BLaER1 treated with 17β-estradiol and CSF1 and Interleukin-3, amounts not matched to agents 10 nM and 100 nM (cell line): ENCODE measurements at regions not wholly inside any gene's neighbourhood (a gene's known extent, or its start where the extent isn't known, plus 50 kb on each side); places are given as distances from the start of the nearest gene placed in this dataset.

ENCODE experiments used
- H3K27ac ChIP-seq, 11 experiments: shearing (Covaris generic); formaldehyde crosslinking; 2 replicates each; pipeline ENCODE4 v1.8.1; 2022
- H3K27me3 ChIP-seq, 11 experiments: shearing (Covaris generic); formaldehyde crosslinking; 2 replicates each; pipeline ENCODE4 v1.8.1; 2022
- H3K36me3 ChIP-seq, 11 experiments: shearing (Covaris generic); formaldehyde crosslinking; 2 replicates each; pipeline ENCODE4 v1.8.1; 2022
- H3K4me1 ChIP-seq, 10 experiments: shearing (Covaris generic); formaldehyde crosslinking; 2 replicates each; pipeline ENCODE4 v1.8.1; 2022
- H3K4me2 ChIP-seq, 11 experiments: shearing (Covaris generic); formaldehyde crosslinking; 2 replicates each; pipeline ENCODE4 v1.8.1; 2022
- H3K4me3 ChIP-seq, 10 experiments: shearing (Covaris generic); formaldehyde crosslinking; 2 replicates each; pipeline ENCODE4 v1.8.1; 2022
- H3K9ac ChIP-seq, 11 experiments: shearing (Covaris generic); formaldehyde crosslinking; 2 replicates each; pipeline ENCODE4 v1.8.1; 2022
- H3K9me3 ChIP-seq, 11 experiments: shearing (Covaris generic); formaldehyde crosslinking; replicated peaks in 1 of 11; 2 replicates each; pipeline ENCODE4 v1.8.1; 2022
- H4K20me1 ChIP-seq, 11 experiments: shearing (Covaris generic); formaldehyde crosslinking; 2 replicates each; pipeline ENCODE4 v1.8.1; 2022
- Cebpa-rat ChIP-seq, 11 experiments: shearing (Covaris generic); IDR thresholded peaks; 2 replicates each; pipeline ENCODE4 v1.8.1; 2022

DNA sequence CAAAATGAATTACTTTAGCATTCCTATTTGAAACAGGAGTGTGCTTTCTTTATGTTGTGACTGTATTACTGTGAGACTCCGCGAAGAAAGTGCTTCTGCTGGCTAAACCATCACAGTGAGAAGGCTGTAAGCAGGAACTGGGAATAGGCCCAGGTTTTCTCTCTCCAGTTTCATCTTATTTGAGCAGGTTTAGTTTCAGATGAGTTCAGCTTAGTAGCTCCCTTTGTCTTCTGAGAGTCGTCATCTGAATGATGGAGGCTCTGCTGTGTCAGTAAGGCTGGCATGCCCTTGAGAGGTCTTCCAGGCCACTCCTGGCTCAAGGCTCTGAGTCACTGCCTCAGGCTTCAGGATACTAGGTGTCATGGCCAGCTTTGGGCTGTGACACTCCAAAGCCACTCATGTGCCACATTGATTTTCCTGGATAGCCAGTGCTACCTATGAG is 205.6 kb upstream of the RGS6 start:
- no peaks in the 10 kb centered on the region for H3K27me3 ChIP-seq
- peak overlapping the region in 2 of 11 experiments; percentile 10 to 45; a peak in 2 of 22 replicates for H3K4me2 ChIP-seq
- H3K9me3 ChIP-seq: no peaks in the 10 kb centered on the region
- no peak for TF ChIP-seq Cebpa-rat (IDR thresholded peaks at IDR 0.05)
- H3K36me3 ChIP-seq: peaks cover 29 to 100% (median 74%) of the 10 kb centered on the region in 11 experiments
- no peak overlapping the region for H3K9ac ChIP-seq
- peaks cover 0 to 69% (median 0%) of the 10 kb centered on the region in 11 experiments; a peak in 3 of 22 replicates for H4K20me1 ChIP-seq
- H3K4me1 ChIP-seq: peaks cover 0 to 19% (median 13%) of the 10 kb centered on the region in 10 experiments; a peak in 11 of 20 replicates
- H3K4me3 ChIP-seq: no peak overlapping the region
- peak overlapping the region in 1 of 11 experiments; percentile 2; a peak in 1 of 22 replicates for H3K27ac ChIP-seq

GRCh38 chr14:71728386-71728785 is 203.8 kb upstream of the RGS6 start:
- TF ChIP-seq Cebpa-rat (IDR thresholded peaks at IDR 0.05): no peak
- Histone ChIP-seq H3K9me3 (no peaks in the 10 kb centered on the region), H3K27ac (no peak overlapping the region), H3K27me3 (no peaks in the 10 kb centered on the region), H3K4me1 (peaks cover 0 to 19% (median 13%) of the 10 kb centered on the region in 10 experiments; a peak in 11 of 20 replicates), H3K9ac (no peak overlapping the region), H3K36me3 (peaks cover 33 to 100% (median 86%) of the 10 kb centered on the region in 11 experiments), H4K20me1 (peaks cover 0 to 62% (median 0%) of the 10 kb centered on the region in 11 experiments; a peak in 3 of 22 replicates), H3K4me2 (no peak overlapping the region), H3K4me3 (no peak overlapping the region)

GRCh38 chr14:71729596-71729995 is 202.6 kb upstream of the RGS6 start:
- no peak overlapping the region for H3K4me2 ChIP-seq
- H3K9me3 ChIP-seq: no peaks in the 10 kb centered on the region
- no peak overlapping the region for H3K27ac ChIP-seq
- H3K36me3 ChIP-seq: peaks cover 42 to 100% (median 86%) of the 10 kb centered on the region in 11 experiments
- no peak overlapping the region for H3K4me3 ChIP-seq
- no peak overlapping the region for H3K9ac ChIP-seq
- no peaks in the 10 kb centered on the region for H3K27me3 ChIP-seq
- no peak for TF ChIP-seq Cebpa-rat (IDR thresholded peaks at IDR 0.05)
- peaks cover 0 to 19% (median 13%) of the 10 kb centered on the region in 10 experiments; a peak in 11 of 20 replicates for H3K4me1 ChIP-seq
- H4K20me1 ChIP-seq: peaks cover 0 to 59% (median 0%) of the 10 kb centered on the region in 11 experiments; a peak in 3 of 22 replicates

DNA sequence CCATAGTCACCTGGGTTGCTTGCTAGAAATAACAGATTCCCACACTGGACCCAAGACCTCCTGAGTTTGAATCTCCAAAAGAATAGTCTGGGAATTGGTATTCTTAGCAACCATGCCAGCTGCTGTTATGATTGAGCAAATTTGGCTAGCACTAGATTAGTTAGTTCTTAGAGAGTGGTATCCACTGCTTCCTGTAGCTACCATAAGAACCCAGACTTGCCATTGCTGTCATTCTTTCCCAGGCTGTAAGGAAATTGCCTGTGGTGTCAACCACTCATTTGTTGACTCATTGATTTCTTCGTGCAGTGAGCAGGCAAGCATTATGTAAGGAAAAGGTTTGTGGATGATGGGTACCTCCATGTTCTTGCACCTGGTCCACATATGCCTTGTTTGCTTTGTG is 201.8 kb upstream of the RGS6 start:
- Histone ChIP-seq H3K36me3 (peaks cover 43 to 100% (median 86%) of the 10 kb centered on the region in 11 experiments), H4K20me1 (peaks cover 0 to 50% (median 0%) of the 10 kb centered on the region in 11 experiments; a peak in 3 of 22 replicates), H3K4me1 (peaks cover 0 to 14% (median 8%) of the 10 kb centered on the region in 10 experiments; a peak in 11 of 20 replicates), H3K9ac (no peak overlapping the region), H3K4me2 (no peak overlapping the region), H3K9me3 (no peaks in the 10 kb centered on the region), H3K27ac (no peak overlapping the region), H3K4me3 (no peak overlapping the region), H3K27me3 (no peaks in the 10 kb centered on the region)
- TF ChIP-seq Cebpa-rat (IDR thresholded peaks at IDR 0.05): no peak

DNA sequence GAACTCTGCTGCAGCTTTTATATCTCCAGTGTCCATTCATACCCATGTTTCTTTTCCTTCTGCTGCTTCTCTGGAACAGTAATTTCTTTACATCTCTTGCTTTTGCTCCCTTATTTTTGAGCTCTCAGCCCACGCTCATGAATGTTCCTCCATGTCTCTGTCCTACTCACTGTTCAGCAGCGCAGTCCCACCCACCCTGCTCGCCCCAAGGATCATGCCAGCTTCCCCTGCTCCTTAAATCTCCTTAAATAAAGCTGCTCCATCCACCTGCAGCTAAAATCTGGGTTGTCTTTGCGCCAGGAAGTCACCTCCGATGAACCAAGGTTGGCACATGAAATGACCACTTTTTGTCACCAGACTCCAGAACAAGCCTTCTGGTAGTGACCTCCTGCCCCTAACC is 201.1 kb upstream of the RGS6 start:
- no peak overlapping the region for H3K4me2 ChIP-seq
- H3K9ac ChIP-seq: no peak overlapping the region
- peaks cover 0 to 44% (median 0%) of the 10 kb centered on the region in 11 experiments; a peak in 3 of 22 replicates for H4K20me1 ChIP-seq
- TF ChIP-seq Cebpa-rat (IDR thresholded peaks at IDR 0.05): no peak
- no peaks in the 10 kb centered on the region for H3K9me3 ChIP-seq
- H3K4me3 ChIP-seq: no peak overlapping the region
- no peaks in the 10 kb centered on the region for H3K27me3 ChIP-seq
- H3K36me3 ChIP-seq: peaks cover 47 to 100% (median 87%) of the 10 kb centered on the region in 11 experiments
- peaks cover 0 to 7% (median 3%) of the 10 kb centered on the region in 10 experiments; a peak in 9 of 20 replicates for H3K4me1 ChIP-seq
- no peak overlapping the region for H3K27ac ChIP-seq

GRCh38 chr14:71733210-71733883 is 198.9 kb upstream of the RGS6 start:
- H4K20me1 ChIP-seq: peaks cover 0 to 23% (median 0%) of the 10 kb centered on the region in 11 experiments; a peak in 3 of 22 replicates
- H3K4me2 ChIP-seq: no peak overlapping the region
- no peak overlapping the region for H3K4me3 ChIP-seq
- H3K9ac ChIP-seq: no peak overlapping the region
- H3K36me3 ChIP-seq: peaks cover 69 to 100% (median 95%) of the 10 kb centered on the region in 11 experiments
- no peaks in the 10 kb centered on the region for H3K27me3 ChIP-seq
- TF ChIP-seq Cebpa-rat (IDR thresholded peaks at IDR 0.05): no peak
- H3K27ac ChIP-seq: no peak overlapping the region
- H3K9me3 ChIP-seq: no peaks in the 10 kb centered on the region
- no peaks in the 10 kb centered on the region for H3K4me1 ChIP-seq

DNA sequence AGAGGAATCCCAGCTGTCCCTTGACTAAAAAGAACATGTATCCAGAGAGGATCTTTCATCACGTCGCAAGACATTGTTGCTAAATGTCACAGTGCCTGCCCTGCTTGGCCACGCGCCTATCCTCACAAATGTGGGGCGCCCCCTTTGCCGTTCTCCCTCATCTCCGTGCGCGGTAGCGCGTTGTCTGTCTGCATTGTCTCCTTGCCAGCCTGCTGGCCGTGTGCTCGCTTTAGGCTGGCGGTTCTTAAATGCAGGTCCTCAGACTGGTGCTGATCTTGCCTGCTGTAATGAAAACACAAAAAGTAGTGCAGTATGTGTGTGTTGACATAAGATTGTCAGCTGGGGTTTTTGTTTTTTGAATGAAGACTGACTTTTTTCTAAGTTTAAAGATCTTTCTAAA is 198.2 kb upstream of the RGS6 start:
- H3K36me3 ChIP-seq: peaks cover 73 to 100% (median 99%) of the 10 kb centered on the region in 11 experiments
- H3K4me1 ChIP-seq: no peaks in the 10 kb centered on the region
- no peak overlapping the region for H3K9ac ChIP-seq
- no peak for TF ChIP-seq Cebpa-rat (IDR thresholded peaks at IDR 0.05)
- no peak overlapping the region for H3K27ac ChIP-seq
- H3K4me3 ChIP-seq: no peak overlapping the region
- H4K20me1 ChIP-seq: peaks cover 0 to 23% (median 0%) of the 10 kb centered on the region in 11 experiments; a peak in 3 of 22 replicates
- no peaks in the 10 kb centered on the region for H3K9me3 ChIP-seq
- no peak overlapping the region for H3K4me2 ChIP-seq
- H3K27me3 ChIP-seq: no peaks in the 10 kb centered on the region

GRCh38 chr14:71734885-71735284 is 197.3 kb upstream of the RGS6 start:
- H3K4me1 ChIP-seq: no peaks in the 10 kb centered on the region
- H4K20me1 ChIP-seq: peaks cover 0 to 23% (median 0%) of the 10 kb centered on the region in 11 experiments; a peak in 3 of 22 replicates
- no peak overlapping the region for H3K27ac ChIP-seq
- no peak overlapping the region for H3K4me3 ChIP-seq
- H3K9ac ChIP-seq: no peak overlapping the region
- no peak overlapping the region for H3K4me2 ChIP-seq
- TF ChIP-seq Cebpa-rat (IDR thresholded peaks at IDR 0.05): no peak
- peaks cover 71 to 100% (median 94%) of the 10 kb centered on the region in 11 experiments for H3K36me3 ChIP-seq
- no peaks in the 10 kb centered on the region for H3K9me3 ChIP-seq
- H3K27me3 ChIP-seq: no peaks in the 10 kb centered on the region

DNA sequence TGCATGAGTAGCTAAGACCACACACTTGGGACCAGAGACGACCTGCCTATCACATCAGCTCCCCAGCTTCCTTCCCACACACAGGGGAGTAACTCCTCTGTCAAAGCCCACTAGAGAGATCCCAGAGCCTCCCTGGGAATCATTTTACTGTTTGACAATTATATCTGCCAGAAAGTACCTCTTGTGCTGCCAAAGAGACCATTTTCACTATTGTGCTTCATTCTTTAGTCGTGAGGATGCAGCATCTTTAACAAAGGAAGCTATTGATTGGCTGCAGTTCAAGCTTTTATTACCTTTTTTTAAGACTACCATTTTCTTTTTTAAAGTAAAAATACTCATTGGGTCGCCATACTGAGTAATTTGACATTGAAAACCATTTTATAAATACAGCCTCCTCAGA is 194.5 kb upstream of the RGS6 start:
- Histone ChIP-seq H3K4me3 (no peak overlapping the region), H3K4me2 (no peak overlapping the region), H4K20me1 (peaks cover 0 to 5% (median 0%) of the 10 kb centered on the region in 11 experiments; a peak in 2 of 22 replicates), H3K4me1 (no peaks in the 10 kb centered on the region), H3K27me3 (no peaks in the 10 kb centered on the region), H3K9me3 (no peaks in the 10 kb centered on the region), H3K36me3 (peaks cover 46 to 81% (median 66%) of the 10 kb centered on the region in 11 experiments), H3K9ac (no peak overlapping the region), H3K27ac (no peak overlapping the region)
- no peak for TF ChIP-seq Cebpa-rat (IDR thresholded peaks at IDR 0.05)
